Smooth muscle cell (in vitro differentiated cells): ENCODE measurements at regions not wholly inside any gene's neighbourhood (a gene's known extent, or its start where the extent isn't known, plus 50 kb on each side); places are given as distances from the start of the nearest gene placed in this dataset.

Experiments used
- DNase-seq: peaks from one replicate; lab custom pipeline; 2025; ENCODE audit not compliant: unreplicated experiment; lab: John Stamatoyannopoulos, UW
- H2AFZ ChIP-seq: fragments of 200-600 bp; sonication (generic); 2 replicates; pipeline ENCODE4 v1.6.0; 2016; ENCODE audit warnings: antibody characterized with exemption, low read depth, mild to moderate bottlenecking
- H3F3A ChIP-seq: fragments of 200-600 bp; sonication (generic); 2 replicates; pipeline ENCODE4 v1.6.0; 2017; ENCODE audit warnings: antibody characterized with exemption, low read depth
- H3K27ac ChIP-seq: fragments of 200-600 bp; sonication (generic); 2 replicates; pipeline ENCODE4 v1.5.1; 2016; ENCODE audit warnings: low read depth, mild to moderate bottlenecking
- H3K27me3 ChIP-seq: fragments of 200-600 bp; sonication (generic); 2 replicates; pipeline ENCODE4 v1.6.1; 2016; ENCODE audit warnings: low read depth, mild to moderate bottlenecking
- H3K36me3 ChIP-seq: fragments of 200-600 bp; sonication (generic); 2 replicates; pipeline ENCODE4 v1.5.1; 2016; ENCODE audit warnings: low read depth
- H3K4me1 ChIP-seq: fragments of 200-600 bp; sonication (generic); 2 replicates; pipeline ENCODE4 v1.5.1; 2016; ENCODE audit warnings: low read depth
- H3K4me2 ChIP-seq: fragments of 200-600 bp; sonication (generic); 2 replicates; pipeline ENCODE4 v1.6.0; 2016; ENCODE audit warnings: mild to moderate bottlenecking
- H3K4me3 ChIP-seq: fragments of 200-600 bp; sonication (generic); 2 replicates; pipeline ENCODE4 v1.5.1; 2016; ENCODE audit warnings: mild to moderate bottlenecking
- H3K79me2 ChIP-seq: fragments of 200-600 bp; sonication (generic); 2 replicates; pipeline ENCODE4 v1.6.0; 2016; ENCODE audit warnings: low read depth, mild to moderate bottlenecking
- H3K9ac ChIP-seq: fragments of 200-600 bp; sonication (generic); 2 replicates; pipeline ENCODE4 v1.6.0; 2016; ENCODE audit warnings: low read depth
- H3K9me3 ChIP-seq: fragments of 200-600 bp; sonication (generic); replicated peaks from 2 replicates; pipeline ENCODE4 v1.5.1; 2016; ENCODE audit warnings: low read depth
- H4K20me1 ChIP-seq: fragments of 200-600 bp; sonication (generic); 2 replicates; pipeline ENCODE4 v1.6.0; 2016; ENCODE audit warnings: low read depth
- CTCF ChIP-seq: fragments of 200-600 bp; sonication (generic); IDR thresholded peaks from 2 replicates; pipeline ENCODE4 v1.5.1; 2017; ENCODE audit warnings: borderline replicate concordance, mild to moderate bottlenecking, antibody characterized with exemption; ENCODE audit not compliant: insufficient read depth, poor library complexity, severe bottlenecking
- WGBS: methylation state at CpG from one replicate; pipeline ENCODE4 v1.1.7; 2016; ENCODE audit warnings: low lambda C conversion rate; 5-methylcytosine and 5-hydroxymethylcytosine counted together

- Histone ChIP-seq H3K79me2 (no peaks in the 10 kb centered on the region), H2AFZ (no peak overlapping the region), H3K9ac (no peak overlapping the region), H3K27ac (no peak overlapping the region), H3K4me3 (no peak overlapping the region), H3K9me3 (no peaks in the 10 kb centered on the region), H4K20me1 (no peaks in the 10 kb centered on the region), H3F3A (no peaks in the 10 kb centered on the region), H3K4me2 (no peak overlapping the region), H3K36me3 (no peaks in the 10 kb centered on the region), H3K27me3 (peaks cover 44% of the 10 kb centered on the region), H3K4me1 (no peaks in the 10 kb centered on the region)
- WGBS = 77% methylated on average over 5 of the region's 5 CpGs
- no peak for TF ChIP-seq CTCF
- DNase-seq = no peak
Observed at GRCh38 chr7:25586513-25586912, 358.2 kb upstream of the NPVF start.

GRCh38 chr7:25594122-25594521, 365.8 kb upstream of the NPVF start:
- Histone ChIP-seq H3K4me3 (no peak overlapping the region), H3K9ac (no peak overlapping the region), H3K27me3 (peaks cover 3% of the 10 kb centered on the region), H3K4me2 (no peak overlapping the region), H3F3A (no peaks in the 10 kb centered on the region), H3K4me1 (no peaks in the 10 kb centered on the region), H2AFZ (no peak overlapping the region), H3K79me2 (no peaks in the 10 kb centered on the region), H3K36me3 (no peaks in the 10 kb centered on the region), H4K20me1 (no peaks in the 10 kb centered on the region), H3K9me3 (no peaks in the 10 kb centered on the region), H3K27ac (no peak overlapping the region)
- no peak for TF ChIP-seq CTCF
- DNase-seq = no peak
- 65% methylated on average over 3 of the region's 3 CpGs for WGBS

GRCh38 chr7:25594728-25595127, 366.4 kb upstream of the NPVF start:
- H3K4me1 ChIP-seq = no peaks in the 10 kb centered on the region
- H3K9ac ChIP-seq = no peak overlapping the region
- no peak for TF ChIP-seq CTCF
- DNase-seq = no peak
- 82% methylated on average over 2 of the region's 2 CpGs for WGBS
- H3K79me2 ChIP-seq = no peaks in the 10 kb centered on the region
- no peak overlapping the region for H3K27ac ChIP-seq
- H3K27me3 ChIP-seq = no peaks in the 10 kb centered on the region
- H2AFZ ChIP-seq = no peak overlapping the region
- no peaks in the 10 kb centered on the region for H3F3A ChIP-seq
- no peaks in the 10 kb centered on the region for H3K9me3 ChIP-seq
- H3K4me2 ChIP-seq = no peak overlapping the region
- no peaks in the 10 kb centered on the region for H4K20me1 ChIP-seq
- no peaks in the 10 kb centered on the region for H3K36me3 ChIP-seq
- no peak overlapping the region for H3K4me3 ChIP-seq

GRCh38 chr7:25595996-25596395, 367.7 kb upstream of the NPVF start:
- H3K9ac ChIP-seq = no peak overlapping the region
- WGBS = 96% methylated on average over 2 of the region's 2 CpGs
- no peak overlapping the region for H2AFZ ChIP-seq
- DNase-seq = no peak
- H3K4me2 ChIP-seq = no peak overlapping the region
- no peaks in the 10 kb centered on the region for H3K4me1 ChIP-seq
- H3K79me2 ChIP-seq = no peaks in the 10 kb centered on the region
- H3K27me3 ChIP-seq = no peaks in the 10 kb centered on the region
- no peak for TF ChIP-seq CTCF
- no peaks in the 10 kb centered on the region for H3K36me3 ChIP-seq
- no peak overlapping the region for H3K27ac ChIP-seq
- H3K9me3 ChIP-seq = no peaks in the 10 kb centered on the region
- H4K20me1 ChIP-seq = no peaks in the 10 kb centered on the region
- no peaks in the 10 kb centered on the region for H3F3A ChIP-seq
- H3K4me3 ChIP-seq = no peak overlapping the region
